GM12892 (cell line): ENCODE measurements at regions not wholly inside any gene's neighbourhood (a gene's known extent, or its start where the extent isn't known, plus 50 kb on each side); places are given as distances from the start of the nearest gene placed in this dataset.

Experiments used
- POLR2A ChIP-seq: IDR thresholded peaks from 2 replicates; pipeline ENCODE4 v1.6.1; 2011; ENCODE audit warnings: low read depth, low read length, control low read depth
- POLR2AphosphoS5 ChIP-seq: IDR thresholded peaks from 2 replicates; pipeline ENCODE4 v1.6.1; 2011; ENCODE audit warnings: low read depth, low read length, control low read depth

GRCh38 chr11:23973244-23973643 is 523.6 kb upstream of the LUZP2 start:
- TF ChIP-seq POLR2AphosphoS5 (no peak), POLR2A (no peak)
